GM10266 (cell line): ENCODE measurements at regions not wholly inside any gene's neighbourhood (a gene's known extent, or its start where the extent isn't known, plus 50 kb on each side); places are given as distances from the start of the nearest gene placed in this dataset.
"Not testable (repeated sequence)": the region's sequence is repeated elsewhere in the genome, so short reads cannot be mapped to it uniquely, and the experiment has no call there.

Experiments used
- DNase-seq: peaks from one replicate; pipeline ENCODE4 v3.0.0; 2012; ENCODE audit errors: extremely low spot score
- CTCF ChIP-seq: IDR thresholded peaks from 2 replicates; pipeline ENCODE4 v1.5.1; 2012; ENCODE audit warnings: mild to moderate bottlenecking, low read depth; ENCODE audit not compliant: control insufficient read depth, insufficient read depth; ENCODE audit errors: missing control alignments

DNA sequence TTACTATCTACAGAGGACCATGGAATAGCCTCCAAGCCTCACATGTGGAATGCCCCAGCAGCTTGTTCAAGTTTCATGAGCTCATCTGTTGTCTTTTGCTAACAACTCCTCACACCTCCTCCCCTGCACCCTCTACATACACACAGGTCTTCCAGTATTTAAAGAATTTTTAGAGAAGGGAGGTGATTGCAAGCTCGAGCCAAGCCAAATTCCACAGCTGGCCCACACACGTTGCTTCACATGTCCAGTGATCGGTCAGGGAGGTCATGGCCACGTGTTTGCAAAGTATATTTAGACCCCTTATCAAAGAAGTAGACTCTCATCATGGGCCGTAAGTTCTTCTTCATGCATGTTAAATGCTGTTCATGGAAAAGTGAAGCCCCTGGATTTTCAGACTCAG lies 281.7 kb downstream of the OSTF1 start:
- DNase-seq, result no peak
- TF ChIP-seq CTCF, result no peak

DNA sequence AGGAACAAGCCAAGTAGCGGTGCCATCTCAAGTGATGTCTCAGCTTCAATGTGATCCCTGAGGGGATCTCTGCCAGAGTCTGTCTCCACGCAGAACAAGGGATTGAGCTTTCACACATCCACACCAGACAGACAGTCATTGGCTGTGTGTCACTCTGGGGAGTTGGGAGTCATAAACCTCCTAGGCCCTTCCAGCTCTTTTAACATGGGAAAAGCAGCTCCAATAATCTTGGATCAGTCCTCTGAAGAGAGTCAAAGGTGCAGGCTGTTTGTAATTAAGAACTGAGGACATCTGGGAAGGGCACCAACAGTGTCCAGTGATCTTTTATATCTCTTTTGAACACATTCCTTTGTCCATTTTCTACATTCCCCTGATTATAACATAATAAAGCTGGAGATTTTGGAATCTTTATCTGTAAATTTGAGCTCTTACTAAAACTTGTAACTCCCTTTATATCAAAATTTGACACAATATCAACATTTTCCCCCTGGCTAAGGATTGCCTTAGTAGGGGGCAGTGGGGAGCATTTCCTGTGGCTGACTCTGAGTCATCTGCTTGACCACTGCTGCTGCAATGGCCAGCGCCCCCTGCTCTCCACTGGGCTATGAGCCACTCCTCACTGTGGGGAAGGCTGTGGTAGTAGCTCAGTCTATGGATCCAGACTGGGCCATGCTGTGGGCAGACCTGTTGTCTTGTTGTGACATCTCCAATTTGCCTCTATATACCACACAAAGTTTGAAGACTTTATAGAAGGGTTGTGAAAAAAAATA lies 284.4 kb downstream of the OSTF1 start:
- no peak for DNase-seq
- no peak for TF ChIP-seq CTCF

GRCh38 chr9:75376680-75377254 lies 288.5 kb downstream of the OSTF1 start:
- DNase-seq, result no peak
- no peak for TF ChIP-seq CTCF

DNA sequence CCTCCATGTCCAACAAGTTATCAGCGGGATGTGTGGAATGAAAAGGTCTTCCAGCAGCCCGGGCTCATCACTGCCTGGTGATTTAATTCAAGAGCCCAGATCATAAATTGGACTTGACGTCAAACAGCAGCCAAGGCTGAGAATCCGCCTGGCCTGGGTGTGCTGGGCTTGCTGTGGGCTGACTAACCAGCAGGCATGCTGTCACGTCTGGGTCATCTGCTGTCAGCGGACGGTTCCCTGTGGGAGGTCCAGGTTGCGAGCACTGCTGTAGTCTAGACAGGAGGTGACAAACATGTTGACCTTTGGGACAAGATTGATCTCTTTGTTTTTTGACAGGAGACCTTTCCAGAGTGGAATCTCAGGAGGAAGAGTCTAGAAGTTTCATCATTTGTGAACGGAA lies 289.7 kb downstream of the OSTF1 start:
- TF ChIP-seq CTCF, result no peak
- no peak for DNase-seq

DNA sequence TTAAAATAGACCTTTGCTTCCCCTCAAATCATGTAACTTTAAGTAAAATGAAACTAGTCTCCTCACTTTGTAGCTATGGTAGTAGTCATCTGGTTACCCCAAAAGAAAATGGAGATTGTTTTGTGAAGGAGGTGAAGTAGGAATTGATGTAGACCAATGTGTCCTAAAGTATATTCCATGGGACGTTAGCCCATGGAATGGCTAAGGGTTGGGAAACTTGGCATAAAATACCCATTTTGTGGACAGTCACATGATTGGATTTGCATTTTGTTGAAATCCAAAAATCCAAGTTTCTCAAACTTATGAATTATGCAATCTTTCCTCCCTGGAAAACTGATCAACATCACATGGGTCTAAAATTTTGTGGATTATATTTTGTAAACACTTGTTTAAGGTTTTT lies 290.6 kb downstream of the OSTF1 start:
- TF ChIP-seq CTCF, result no peak

GRCh38 chr9:75382126-75382525 lies 293.8 kb downstream of the OSTF1 start:
- TF ChIP-seq CTCF, result no peak
- DNase-seq, result no peak

More for the DNA sequence above, 290.6 kb downstream of the OSTF1 start:
- no peak for DNase-seq

DNA sequence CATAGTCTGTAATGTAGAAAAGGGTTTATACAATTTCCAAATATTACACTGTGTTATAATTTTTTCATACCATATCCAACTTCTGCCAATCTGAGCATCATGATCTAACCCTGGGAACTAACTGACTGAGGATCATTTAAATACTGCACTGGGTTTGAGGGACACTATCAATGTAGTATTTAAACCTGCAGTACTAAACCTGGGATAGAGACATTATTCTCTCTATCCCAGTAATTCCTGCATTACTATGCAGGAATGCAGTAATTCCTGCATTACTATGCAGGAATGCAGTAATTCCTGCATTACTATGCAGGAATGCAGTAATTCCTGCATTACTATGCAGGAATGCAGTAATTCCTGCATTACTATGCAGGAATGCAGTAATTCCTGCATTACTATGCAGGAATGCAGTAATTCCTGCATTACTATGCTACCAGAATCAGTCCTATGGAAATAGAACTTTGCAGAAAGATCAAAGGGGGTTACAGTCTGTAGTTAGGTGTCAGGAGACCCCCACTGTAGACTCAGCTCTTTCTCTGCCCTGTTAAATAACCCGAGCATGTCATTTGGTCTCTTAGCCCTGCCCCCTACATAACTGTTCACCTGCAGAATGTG lies 295.2 kb downstream of the OSTF1 start:
- DNase-seq, result not testable (repeated sequence)
